T-helper 1 cell treated with Interleukin-12 subunit alpha and Interleukin-12 subunit beta and Interleukin-4 antibody, amounts not matched to agents 30 ng/mL and 1 ng/mL, for 36 hours (primary cell): ENCODE measurements at regions not wholly inside any gene's neighbourhood (a gene's known extent, or its start where the extent isn't known, plus 50 kb on each side); places are given as distances from the start of the nearest gene placed in this dataset.

Experiments
- intact Hi-C: fragments of 100-400 bp; cut with micrococcal nuclease; formaldehyde crosslinking; loops from one replicate; pipeline ENCODE4 v1.15.1; 2024

- intact Hi-C loops = no loop called here
Observed at GRCh38 chr19:32165750-32166149, 179.7 kb upstream of the ZNF507 start.

DNA sequence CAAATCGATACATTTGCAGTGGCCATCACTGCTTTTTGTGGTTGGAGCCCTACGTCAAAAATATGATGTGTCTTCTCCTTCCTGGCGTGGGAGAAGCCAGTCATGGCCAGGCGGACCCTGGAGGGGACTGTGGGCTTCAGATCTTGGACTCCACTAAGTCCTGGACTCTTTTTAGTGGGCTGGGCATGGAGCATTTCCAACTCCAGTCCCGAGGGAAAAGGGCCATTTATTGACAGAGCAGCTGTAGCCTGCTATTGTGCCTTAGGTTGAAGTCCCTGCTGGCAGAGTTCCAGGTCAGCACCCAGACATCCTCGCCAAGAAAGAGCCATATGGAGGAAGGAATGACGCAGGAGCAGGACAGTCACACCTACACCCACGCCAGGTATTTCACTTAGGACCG lies 179.2 kb upstream of the ZNF507 start:
- intact Hi-C loops = no loop called here

GRCh38 chr19:32168111-32168510 lies 177.3 kb upstream of the ZNF507 start:
- intact Hi-C loops = no loop called here

DNA sequence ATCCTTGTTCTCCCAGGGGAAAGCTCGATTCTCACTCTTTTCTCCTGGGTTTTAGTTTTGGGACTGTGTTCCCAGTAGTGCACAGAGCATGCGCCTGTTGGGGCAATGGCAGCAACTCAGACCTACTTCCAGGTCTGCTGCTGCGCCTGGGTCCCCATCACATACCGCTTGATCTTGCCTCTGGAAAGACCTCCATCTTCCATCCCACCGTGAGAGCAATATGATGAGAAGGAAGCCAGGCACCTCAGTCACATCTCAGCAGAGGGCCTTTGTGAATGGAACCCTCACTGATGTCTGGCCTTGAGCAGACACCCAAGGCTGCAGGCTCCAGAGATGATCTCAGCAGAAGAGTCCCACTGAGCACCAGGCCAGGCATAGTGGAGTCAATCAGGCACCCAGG lies 176.8 kb upstream of the ZNF507 start:
- intact Hi-C loops = no loop called here

GRCh38 chr19:32171719-32172151 lies 173.7 kb upstream of the ZNF507 start:
- intact Hi-C loops = no loop called here

DNA sequence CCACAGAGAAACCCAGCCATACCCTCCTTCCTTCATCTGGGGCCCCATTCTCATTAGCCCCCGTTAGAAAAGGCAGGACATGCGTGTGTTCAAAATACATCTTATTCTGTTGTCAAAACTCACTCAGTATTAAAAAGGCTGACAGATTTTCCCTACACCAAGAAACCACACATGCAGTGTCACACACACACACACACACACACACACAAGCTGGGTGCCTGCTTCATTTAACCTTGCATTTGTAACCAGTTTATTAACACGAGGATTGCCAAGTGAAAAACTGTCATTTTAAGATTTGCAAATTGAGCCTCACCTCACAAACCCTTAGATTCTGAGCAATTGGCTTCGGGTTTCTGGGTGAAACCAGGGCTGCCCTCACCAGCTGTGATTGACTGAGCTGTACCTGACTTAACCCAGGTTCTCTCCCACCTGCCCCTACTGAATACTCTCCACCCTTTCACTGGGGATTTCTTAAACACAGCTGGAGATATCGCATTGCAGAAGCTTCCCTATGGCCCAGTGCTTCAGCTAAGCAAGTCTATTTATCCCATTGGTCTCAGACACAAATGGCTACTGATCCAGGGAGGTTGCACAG lies 172.7 kb upstream of the ZNF507 start:
- intact Hi-C loops = no loop called here

GRCh38 chr19:32173836-32174235 lies 171.6 kb upstream of the ZNF507 start:
- intact Hi-C loops = no loop called here

DNA sequence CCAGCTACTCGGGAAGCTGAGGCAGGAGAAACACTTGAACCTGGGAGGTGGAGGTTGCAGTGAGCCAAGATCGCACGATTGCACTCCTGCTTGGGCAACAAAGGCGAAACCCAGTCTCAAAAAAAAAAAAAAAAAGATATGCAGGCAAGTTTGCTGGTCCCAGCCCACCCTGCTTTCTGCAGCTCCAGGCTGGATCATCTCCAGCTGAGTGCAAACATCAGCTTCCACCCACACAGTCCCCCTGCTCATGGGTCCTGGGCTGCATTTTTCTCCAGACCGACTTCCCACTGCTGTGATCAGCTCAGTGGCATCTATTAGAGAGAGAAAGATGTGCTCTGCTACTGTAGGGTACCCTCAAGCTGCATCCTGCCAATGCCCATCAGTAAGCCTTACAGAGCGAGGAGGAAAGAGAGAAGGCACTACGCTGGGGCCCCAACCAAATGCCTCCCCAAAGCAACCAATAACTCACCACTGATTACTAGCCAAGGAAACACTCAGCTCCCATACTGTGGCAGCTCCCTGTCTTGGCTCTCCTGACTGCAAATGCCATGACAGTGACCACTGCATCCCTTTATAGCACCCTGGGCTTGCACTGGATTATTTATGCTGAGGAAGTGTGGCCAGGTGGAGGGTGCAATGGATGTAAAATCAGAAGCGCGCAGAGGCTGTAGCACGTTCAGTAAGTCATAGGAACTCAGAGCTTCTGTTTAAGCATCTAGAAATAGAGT lies 170.9 kb upstream of the ZNF507 start:
- intact Hi-C loops = no loop called here

DNA sequence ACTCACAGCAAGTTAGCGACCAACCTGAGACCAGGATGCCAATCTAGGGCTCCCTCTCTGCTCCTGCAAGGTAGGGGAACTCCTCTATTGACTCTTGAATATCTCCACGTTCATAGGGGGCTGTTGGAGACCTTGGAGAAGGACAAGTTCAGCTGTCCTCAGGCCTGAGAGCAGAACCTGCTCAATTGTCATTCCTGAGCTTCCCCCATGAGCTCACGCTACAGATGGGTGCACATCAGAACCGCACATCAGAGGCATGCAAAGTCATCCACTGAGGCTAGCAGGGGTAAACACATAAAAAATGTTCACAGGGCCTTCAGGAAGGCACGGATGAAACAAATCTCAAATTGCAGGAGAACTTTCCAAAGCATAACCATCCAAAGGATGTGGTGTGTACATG lies 168.8 kb upstream of the ZNF507 start:
- intact Hi-C loops = no loop called here

DNA sequence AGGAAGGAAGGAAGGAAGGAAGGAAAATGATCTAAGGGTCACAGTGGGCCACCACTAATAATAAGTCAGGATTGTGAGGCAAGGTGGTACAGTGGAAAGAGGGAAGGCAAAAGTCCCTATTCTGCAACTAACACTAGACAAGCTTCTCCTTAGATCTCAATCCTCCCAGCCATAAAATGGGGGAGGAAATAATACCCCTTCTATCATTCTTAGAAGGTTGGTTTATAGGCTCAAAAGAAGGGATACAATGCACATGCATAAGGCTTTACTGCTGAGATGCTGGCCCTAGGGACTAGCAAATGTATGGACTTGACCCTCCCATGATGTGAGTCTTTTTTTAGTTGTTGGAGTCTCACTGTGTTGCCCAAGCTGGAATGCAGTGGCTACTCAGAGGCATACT lies 167.7 kb upstream of the ZNF507 start:
- intact Hi-C loops = no loop called here

DNA sequence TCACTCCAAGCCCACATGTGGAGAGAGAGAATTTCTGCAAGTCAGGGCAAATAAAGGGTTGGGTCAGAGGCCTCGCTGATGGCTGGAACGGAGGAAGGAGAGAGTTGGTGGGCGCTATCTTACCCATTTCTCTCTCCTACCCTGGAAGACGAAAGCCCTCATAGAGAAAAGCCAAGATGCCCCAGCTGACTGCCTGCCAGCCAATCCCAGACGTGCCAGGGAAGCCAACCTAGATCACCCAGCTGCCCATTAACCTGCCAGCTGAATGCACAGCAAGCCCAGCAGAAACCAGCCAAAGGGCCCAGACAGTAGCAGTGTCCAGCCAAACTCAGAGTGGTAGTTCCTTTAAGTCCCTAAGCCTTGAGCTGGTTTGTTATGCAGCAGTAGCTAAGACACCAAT lies 167.0 kb upstream of the ZNF507 start:
- intact Hi-C loops = no loop called here

DNA sequence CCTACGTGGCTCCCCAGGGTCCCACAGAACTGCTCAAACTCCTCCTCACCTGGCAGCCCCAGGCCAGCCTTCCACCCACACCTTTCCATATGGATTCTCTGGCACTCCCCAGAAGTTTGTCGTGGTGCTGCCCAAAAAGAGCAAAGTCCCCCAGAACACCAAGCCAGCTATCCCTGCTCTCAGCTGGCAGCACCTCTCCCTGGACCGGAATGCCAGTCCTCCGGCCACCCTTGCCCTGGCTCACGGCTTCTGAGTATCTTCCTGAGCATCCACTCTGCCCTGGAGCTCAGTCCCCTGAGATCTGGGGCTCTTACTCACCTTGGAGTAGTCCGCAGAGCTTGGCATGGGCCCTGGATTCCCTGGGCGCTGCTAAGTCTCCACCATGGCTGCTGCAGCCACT lies 166.5 kb upstream of the ZNF507 start:
- intact Hi-C loops = no loop called here

DNA sequence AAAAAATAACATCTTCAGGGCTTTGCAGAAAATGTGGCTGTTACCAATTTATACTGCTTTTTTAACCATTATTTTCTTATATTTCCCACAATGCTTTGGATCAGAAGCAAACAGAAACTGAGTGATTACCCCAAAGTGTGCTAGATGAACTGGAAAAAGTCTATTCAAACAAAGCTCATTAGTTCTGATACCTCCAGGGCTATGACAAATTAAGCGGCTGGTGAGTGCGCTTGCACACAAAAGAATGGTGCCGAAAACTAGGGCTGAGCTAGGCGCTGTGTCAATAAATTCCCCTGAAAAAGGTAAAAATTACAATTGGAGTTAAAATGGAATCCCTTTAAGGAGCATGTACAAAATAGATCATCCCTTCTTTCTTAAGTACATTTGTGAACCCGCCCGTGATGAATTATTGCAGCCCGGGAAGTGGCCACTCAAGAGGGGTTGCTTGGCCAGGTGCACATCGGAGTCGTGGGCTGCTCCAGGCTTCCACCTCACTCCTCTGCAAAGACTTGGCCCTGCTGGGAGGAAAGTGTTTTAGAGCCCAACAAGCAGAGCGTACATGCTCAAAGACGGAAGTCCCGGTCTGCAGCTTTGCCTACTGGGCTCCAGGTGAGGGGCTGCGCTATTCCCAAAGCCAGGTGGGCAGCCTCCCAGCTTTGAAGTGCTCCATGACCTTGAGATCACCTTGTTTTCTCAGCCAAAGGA lies 164.0 kb upstream of the ZNF507 start:
- intact Hi-C loops = no loop called here

DNA sequence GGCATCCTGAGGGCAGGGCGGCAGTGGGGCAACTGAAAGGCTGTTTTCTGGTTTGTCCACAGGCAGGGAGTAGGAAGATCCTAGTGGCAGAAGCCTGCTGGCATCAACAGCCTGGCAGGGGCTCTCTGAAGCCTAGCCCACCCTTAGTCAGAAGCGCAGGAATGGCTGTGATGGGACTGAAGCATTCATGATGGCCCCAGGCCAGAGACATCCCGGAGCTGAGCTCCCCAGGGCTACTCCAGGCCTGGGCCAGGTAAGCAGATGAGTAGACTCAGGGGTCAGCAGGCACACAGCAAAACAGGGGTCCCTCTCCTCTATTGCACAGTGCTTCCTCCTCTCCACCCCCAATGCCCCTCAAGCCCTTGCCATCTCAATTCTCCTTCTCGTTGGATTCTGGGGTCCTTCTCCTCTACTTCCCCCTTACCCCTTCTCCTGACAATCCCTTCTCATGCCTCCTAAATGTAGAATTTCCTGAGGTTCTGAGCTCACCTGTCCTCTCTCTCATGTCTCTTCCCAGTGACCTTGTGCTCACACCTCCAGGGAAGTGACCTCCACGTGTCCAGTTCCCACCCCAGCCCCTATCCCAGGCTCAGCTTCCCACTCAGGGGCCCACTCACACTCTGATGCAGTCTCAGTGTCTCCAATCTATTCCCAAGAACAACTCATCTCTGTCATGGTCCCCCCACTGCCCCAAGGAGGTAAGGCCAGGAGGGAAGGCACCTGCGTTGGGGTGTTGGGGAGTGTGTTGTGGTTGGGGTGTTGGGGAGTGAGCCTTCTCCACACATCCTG lies 158.7 kb upstream of the ZNF507 start:
- intact Hi-C loops = no loop called here

- intact Hi-C loops = no loop called here
Observed at GRCh38 chr19:32188921-32189320, 156.5 kb upstream of the ZNF507 start.

- intact Hi-C loops = no loop called here
Observed at GRCh38 chr19:32189956-32190706, 155.3 kb upstream of the ZNF507 start.

DNA sequence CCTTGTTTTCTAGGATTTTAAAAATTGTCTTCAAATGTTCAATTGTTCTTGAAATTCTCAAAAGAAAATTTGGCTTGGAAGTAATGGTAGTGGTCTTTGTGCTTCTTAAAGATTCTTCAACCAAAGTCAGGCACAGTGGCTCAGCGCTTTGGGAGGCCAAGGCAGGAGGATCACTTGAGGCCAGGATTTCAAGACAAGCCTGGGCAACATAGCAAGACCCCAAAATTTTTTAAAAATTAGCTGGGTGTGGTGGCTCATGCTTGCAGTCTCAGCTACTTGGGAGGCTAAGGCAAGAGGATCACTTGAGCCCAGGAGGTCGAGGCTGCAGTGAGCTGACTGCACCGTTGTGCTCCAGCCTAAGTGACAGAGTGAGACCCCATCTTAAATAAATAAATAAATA lies 153.5 kb upstream of the ZNF507 start:
- intact Hi-C loops = no loop called here

DNA sequence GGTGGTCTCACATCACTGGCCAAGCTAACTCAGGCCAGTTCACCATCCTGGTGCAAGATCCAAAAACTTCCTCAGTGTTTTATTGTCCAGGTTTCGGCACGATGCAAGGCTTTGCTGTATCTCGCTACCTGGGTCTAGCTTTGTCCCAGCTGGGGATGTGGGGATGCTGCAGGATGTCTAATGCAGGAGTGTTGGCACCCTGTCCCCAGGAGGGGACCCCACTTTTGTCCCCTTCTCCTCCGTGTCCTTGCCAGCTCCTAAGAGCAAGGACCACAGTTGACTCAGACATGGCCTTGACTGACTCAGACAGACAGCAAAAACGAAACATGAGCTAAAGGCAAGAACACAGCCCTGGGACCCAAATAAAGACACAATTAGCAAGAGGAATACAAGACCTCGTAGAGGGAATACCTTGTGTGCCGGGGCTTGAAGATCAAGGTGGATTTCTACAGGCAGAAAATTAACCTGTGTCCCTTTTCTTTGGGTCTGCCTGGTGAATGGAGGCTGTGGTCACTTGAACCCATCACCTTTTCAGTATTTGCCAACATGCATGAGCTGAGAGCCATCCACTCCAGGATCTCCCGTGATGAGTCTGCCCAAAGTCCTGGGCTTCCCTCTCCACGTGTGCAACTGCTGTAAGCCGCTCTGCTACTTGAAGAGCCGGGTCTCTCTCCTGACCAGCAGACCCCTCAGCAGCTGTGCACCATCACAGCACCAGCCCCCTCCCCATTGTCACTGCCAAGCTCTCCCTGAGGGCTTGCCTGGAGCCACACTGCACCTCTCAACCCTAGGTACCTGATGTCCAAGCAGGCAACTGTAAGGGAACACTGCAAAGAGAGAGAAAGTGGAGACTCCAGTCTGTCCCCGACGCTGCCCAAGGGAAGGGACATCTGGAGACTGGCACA lies 149.5 kb upstream of the ZNF507 start:
- intact Hi-C loops = no loop called here

GRCh38 chr19:32196690-32197420 lies 148.6 kb upstream of the ZNF507 start:
- intact Hi-C loops = no loop called here
